ENCODE measurements at regions not wholly inside any gene's neighbourhood (a gene's known extent, or its start where the extent isn't known, plus 50 kb on each side); places are given as distances from the start of the nearest gene placed in this dataset.

- TF ChIP-seq POLR2A (IDR thresholded peaks at IDR 0.05): no peak
- TF ChIP-seq, protein P1, sequence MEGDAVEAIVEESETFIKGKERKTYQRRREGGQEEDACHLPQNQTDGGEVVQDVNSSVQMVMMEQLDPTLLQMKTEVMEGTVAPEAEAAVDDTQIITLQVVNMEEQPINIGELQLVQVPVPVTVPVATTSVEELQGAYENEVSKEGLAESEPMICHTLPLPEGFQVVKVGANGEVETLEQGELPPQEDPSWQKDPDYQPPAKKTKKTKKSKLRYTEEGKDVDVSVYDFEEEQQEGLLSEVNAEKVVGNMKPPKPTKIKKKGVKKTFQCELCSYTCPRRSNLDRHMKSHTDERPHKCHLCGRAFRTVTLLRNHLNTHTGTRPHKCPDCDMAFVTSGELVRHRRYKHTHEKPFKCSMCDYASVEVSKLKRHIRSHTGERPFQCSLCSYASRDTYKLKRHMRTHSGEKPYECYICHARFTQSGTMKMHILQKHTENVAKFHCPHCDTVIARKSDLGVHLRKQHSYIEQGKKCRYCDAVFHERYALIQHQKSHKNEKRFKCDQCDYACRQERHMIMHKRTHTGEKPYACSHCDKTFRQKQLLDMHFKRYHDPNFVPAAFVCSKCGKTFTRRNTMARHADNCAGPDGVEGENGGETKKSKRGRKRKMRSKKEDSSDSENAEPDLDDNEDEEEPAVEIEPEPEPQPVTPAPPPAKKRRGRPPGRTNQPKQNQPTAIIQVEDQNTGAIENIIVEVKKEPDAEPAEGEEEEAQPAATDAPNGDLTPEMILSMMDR (IDR thresholded peaks at IDR 0.05): no peak
These were observed 897.0 kb downstream of the EFNB2 start for GRCh38 chr13:105638426-105638825.
